ENCODE measurements at regions not wholly inside any gene's neighbourhood (a gene's known extent, or its start where the extent isn't known, plus 50 kb on each side); places are given as distances from the start of the nearest gene placed in this dataset.

GRCh38 chr10:94066411-94066810 lies 72.7 kb downstream of the PLCE1 start:
- H3K9ac ChIP-seq (ENCODE audit: low read length): no peak overlapping the region
- no peaks in the 10 kb centered on the region for H3K9me3 ChIP-seq (ENCODE audit: control insufficient read depth, low read length)
- H3K4me3 ChIP-seq (ENCODE audit: low read length): no peak overlapping the region
- peak; percentile 78 for DNase-seq (ENCODE audit: low read depth)
- H3K36me3 ChIP-seq (ENCODE audit: control insufficient read depth, insufficient read depth, low read length, severe bottlenecking): no peaks in the 10 kb centered on the region
- peaks cover 24% of the 10 kb centered on the region for H3K4me1 ChIP-seq (ENCODE audit: control insufficient read depth, insufficient read depth, low read length)
- no peaks in the 10 kb centered on the region for H3K27me3 ChIP-seq (replicated peaks; ENCODE audit: control insufficient read depth, insufficient read depth, low read length)

GRCh38 chr10:94069884-94070283 lies 76.2 kb downstream of the PLCE1 start:
- no peaks in the 10 kb centered on the region for H3K36me3 ChIP-seq (ENCODE audit: control insufficient read depth, insufficient read depth, low read length, severe bottlenecking)
- H3K4me1 ChIP-seq (ENCODE audit: control insufficient read depth, insufficient read depth, low read length): peaks cover 15% of the 10 kb centered on the region
- H3K27me3 ChIP-seq (replicated peaks; ENCODE audit: control insufficient read depth, insufficient read depth, low read length): no peaks in the 10 kb centered on the region
- H3K9ac ChIP-seq (ENCODE audit: low read length): no peak overlapping the region
- peak; percentile 18 for DNase-seq (ENCODE audit: low read depth)
- no peaks in the 10 kb centered on the region for H3K9me3 ChIP-seq (ENCODE audit: control insufficient read depth, low read length)
- H3K4me3 ChIP-seq (ENCODE audit: low read length): no peak overlapping the region

DNA sequence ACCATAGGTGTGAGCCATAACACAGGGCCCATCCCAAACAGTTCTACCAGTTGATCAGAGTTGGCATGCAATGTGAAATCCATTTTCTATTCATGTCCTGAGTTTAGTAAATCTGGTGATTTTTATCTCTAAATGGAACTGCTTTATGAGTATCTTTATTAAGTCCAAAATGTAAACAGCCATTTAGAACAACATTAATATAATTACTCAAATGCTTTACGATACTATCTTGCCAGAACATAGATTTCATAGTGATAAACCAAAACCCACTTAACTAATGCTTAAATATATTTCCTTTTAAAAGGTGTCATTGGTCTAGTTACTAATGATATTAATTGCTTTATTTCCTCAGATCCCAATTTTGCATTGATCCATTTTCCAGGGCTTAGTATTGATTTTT lies 80.7 kb downstream of the PLCE1 start:
- H3K9me3 ChIP-seq (ENCODE audit: control insufficient read depth, low read length): no peaks in the 10 kb centered on the region
- no peak overlapping the region for H3K4me3 ChIP-seq (ENCODE audit: low read length)
- H3K9ac ChIP-seq (ENCODE audit: low read length): no peak overlapping the region
- no peaks in the 10 kb centered on the region for H3K27me3 ChIP-seq (replicated peaks; ENCODE audit: control insufficient read depth, insufficient read depth, low read length)
- H3K4me1 ChIP-seq (ENCODE audit: control insufficient read depth, insufficient read depth, low read length): peaks cover 9% of the 10 kb centered on the region
- DNase-seq (ENCODE audit: low read depth): no peak
- H3K36me3 ChIP-seq (ENCODE audit: control insufficient read depth, insufficient read depth, low read length, severe bottlenecking): no peaks in the 10 kb centered on the region

GRCh38 chr10:94075506-94075905 lies 81.8 kb downstream of the PLCE1 start:
- DNase-seq (ENCODE audit: low read depth): peak; percentile 9
- Histone ChIP-seq H3K4me1 (ENCODE audit: control insufficient read depth, insufficient read depth, low read length) (peaks cover 9% of the 10 kb centered on the region), H3K27me3 (replicated peaks; ENCODE audit: control insufficient read depth, insufficient read depth, low read length) (no peaks in the 10 kb centered on the region), H3K4me3 (ENCODE audit: low read length) (no peak overlapping the region), H3K9ac (ENCODE audit: low read length) (no peak overlapping the region), H3K9me3 (ENCODE audit: control insufficient read depth, low read length) (no peaks in the 10 kb centered on the region), H3K36me3 (ENCODE audit: control insufficient read depth, insufficient read depth, low read length, severe bottlenecking) (no peaks in the 10 kb centered on the region)

GRCh38 chr10:94076325-94076841 lies 82.7 kb downstream of the PLCE1 start:
- Histone ChIP-seq H3K36me3 (ENCODE audit: control insufficient read depth, insufficient read depth, low read length, severe bottlenecking) (no peaks in the 10 kb centered on the region), H3K9ac (ENCODE audit: low read length) (peak overlapping the region; percentile 17), H3K4me3 (ENCODE audit: low read length) (no peak overlapping the region), H3K27me3 (replicated peaks; ENCODE audit: control insufficient read depth, insufficient read depth, low read length) (no peaks in the 10 kb centered on the region), H3K9me3 (ENCODE audit: control insufficient read depth, low read length) (peaks cover under 1% of the 10 kb centered on the region), H3K4me1 (ENCODE audit: control insufficient read depth, insufficient read depth, low read length) (peaks cover 9% of the 10 kb centered on the region)
- peak; percentile 84 for DNase-seq (ENCODE audit: low read depth)

GRCh38 chr10:94077042-94077441 lies 83.3 kb downstream of the PLCE1 start:
- DNase-seq (ENCODE audit: low read depth): no peak
- no peaks in the 10 kb centered on the region for H3K27me3 ChIP-seq (replicated peaks; ENCODE audit: control insufficient read depth, insufficient read depth, low read length)
- H3K9me3 ChIP-seq (ENCODE audit: control insufficient read depth, low read length): peaks cover 5% of the 10 kb centered on the region

GRCh38 chr10:94080108-94080507 lies 86.4 kb downstream of the PLCE1 start:
- DNase-seq (ENCODE audit: low read depth): no peak
- peaks cover 9% of the 10 kb centered on the region for H3K4me1 ChIP-seq (ENCODE audit: control insufficient read depth, insufficient read depth, low read length)
- peaks cover 5% of the 10 kb centered on the region for H3K9me3 ChIP-seq (ENCODE audit: control insufficient read depth, low read length)
- no peaks in the 10 kb centered on the region for H3K36me3 ChIP-seq (ENCODE audit: control insufficient read depth, insufficient read depth, low read length, severe bottlenecking)
- no peaks in the 10 kb centered on the region for H3K27me3 ChIP-seq (replicated peaks; ENCODE audit: control insufficient read depth, insufficient read depth, low read length)
- no peak overlapping the region for H3K9ac ChIP-seq (ENCODE audit: low read length)
- H3K4me3 ChIP-seq (ENCODE audit: low read length): no peak overlapping the region

More at GRCh38 chr10:94077042-94077441, 83.3 kb downstream of the PLCE1 start:
- Histone ChIP-seq H3K36me3 (ENCODE audit: control insufficient read depth, insufficient read depth, low read length, severe bottlenecking) (no peaks in the 10 kb centered on the region), H3K9ac (ENCODE audit: low read length) (peak overlapping the region; percentile 17), H3K4me1 (ENCODE audit: control insufficient read depth, insufficient read depth, low read length) (peaks cover 9% of the 10 kb centered on the region), H3K4me3 (ENCODE audit: low read length) (no peak overlapping the region)

- Histone ChIP-seq H3K9ac (ENCODE audit: low read length) (no peak overlapping the region), H3K4me1 (ENCODE audit: control insufficient read depth, insufficient read depth, low read length) (peaks cover 8% of the 10 kb centered on the region), H3K36me3 (ENCODE audit: control insufficient read depth, insufficient read depth, low read length, severe bottlenecking) (no peaks in the 10 kb centered on the region), H3K4me3 (ENCODE audit: low read length) (no peak overlapping the region), H3K27me3 (replicated peaks; ENCODE audit: control insufficient read depth, insufficient read depth, low read length) (no peaks in the 10 kb centered on the region), H3K9me3 (ENCODE audit: control insufficient read depth, low read length) (peaks cover 5% of the 10 kb centered on the region)
- DNase-seq (ENCODE audit: low read depth): no peak
These were observed 90.0 kb downstream of the PLCE1 start for GRCh38 chr10:94083662-94084265.

DNA sequence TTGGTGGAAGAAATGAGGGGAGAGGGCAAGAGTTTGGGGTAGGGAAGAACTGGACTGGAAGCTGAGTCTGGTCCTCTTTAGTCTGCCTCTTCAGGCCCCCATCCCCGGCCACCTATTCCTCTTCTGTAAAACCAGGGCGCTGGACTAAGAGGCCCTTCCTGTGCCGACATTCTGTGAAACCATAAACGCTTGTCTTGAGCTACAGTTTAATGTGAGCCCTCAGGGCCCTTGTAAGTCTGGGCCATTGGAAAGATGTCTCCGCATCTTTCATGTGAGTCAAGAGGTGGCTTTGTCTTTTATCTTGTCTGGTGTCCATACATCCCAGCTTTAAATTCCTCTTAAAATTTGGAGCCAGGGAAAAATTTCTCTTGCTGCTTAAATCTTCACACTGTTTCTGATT lies 90.6 kb downstream of the PLCE1 start:
- no peak for DNase-seq (ENCODE audit: low read depth)
- Histone ChIP-seq H3K4me1 (ENCODE audit: control insufficient read depth, insufficient read depth, low read length) (peaks cover 13% of the 10 kb centered on the region), H3K27me3 (replicated peaks; ENCODE audit: control insufficient read depth, insufficient read depth, low read length) (no peaks in the 10 kb centered on the region), H3K9ac (ENCODE audit: low read length) (no peak overlapping the region), H3K9me3 (ENCODE audit: control insufficient read depth, low read length) (peaks cover 5% of the 10 kb centered on the region), H3K4me3 (ENCODE audit: low read length) (no peak overlapping the region), H3K36me3 (ENCODE audit: control insufficient read depth, insufficient read depth, low read length, severe bottlenecking) (no peaks in the 10 kb centered on the region)

GRCh38 chr10:94085288-94085687 lies 91.6 kb downstream of the PLCE1 start:
- no peaks in the 10 kb centered on the region for H3K36me3 ChIP-seq (ENCODE audit: control insufficient read depth, insufficient read depth, low read length, severe bottlenecking)
- H3K4me3 ChIP-seq (ENCODE audit: low read length): no peak overlapping the region
- no peaks in the 10 kb centered on the region for H3K27me3 ChIP-seq (replicated peaks; ENCODE audit: control insufficient read depth, insufficient read depth, low read length)
- no peak for DNase-seq (ENCODE audit: low read depth)
- H3K9ac ChIP-seq (ENCODE audit: low read length): no peak overlapping the region
- H3K9me3 ChIP-seq (ENCODE audit: control insufficient read depth, low read length): peaks cover 5% of the 10 kb centered on the region
- H3K4me1 ChIP-seq (ENCODE audit: control insufficient read depth, insufficient read depth, low read length): peaks cover 18% of the 10 kb centered on the region

- Histone ChIP-seq H3K4me1 (ENCODE audit: control insufficient read depth, insufficient read depth, low read length) (peaks cover 18% of the 10 kb centered on the region), H3K4me3 (ENCODE audit: low read length) (no peak overlapping the region), H3K9ac (ENCODE audit: low read length) (no peak overlapping the region), H3K36me3 (ENCODE audit: control insufficient read depth, insufficient read depth, low read length, severe bottlenecking) (no peaks in the 10 kb centered on the region), H3K27me3 (replicated peaks; ENCODE audit: control insufficient read depth, insufficient read depth, low read length) (no peaks in the 10 kb centered on the region), H3K9me3 (ENCODE audit: control insufficient read depth, low read length) (peaks cover 5% of the 10 kb centered on the region)
- DNase-seq (ENCODE audit: low read depth): no peak
These were observed 92.2 kb downstream of the PLCE1 start for GRCh38 chr10:94085766-94086437.

Data from adipocyte (in vitro differentiated cells).